ENCODE measurements at regions not wholly inside any gene's neighbourhood (a gene's known extent, or its start where the extent isn't known, plus 50 kb on each side); places are given as distances from the start of the nearest gene placed in this dataset.
"Not testable (repeated sequence)": the region's sequence is repeated elsewhere in the genome, so short reads cannot be mapped to it uniquely, and the experiment has no call there.

- TF ChIP-seq POLR2AphosphoS5 (IDR thresholded peaks at IDR 0.05; ENCODE audit: insufficient read depth in 1 of 2, low read depth in 1 of 2): no peak
- TF ChIP-seq CTCF (IDR thresholded peaks at IDR 0.05): no peak
- H3K9me3 ChIP-seq: no peaks in the 10 kb centered on the region
- no peaks in the 10 kb centered on the region for H3K4me1 ChIP-seq
- no peaks in the 10 kb centered on the region for H3K27me3 ChIP-seq
- intact Hi-C loops (cut with DNase I): no loop called here
- no peak overlapping the region for H3K4me3 ChIP-seq
- no peak for DNase-seq (ENCODE audit: extremely low spot score in 2 of 2)
- no peaks in the 10 kb centered on the region for H3K36me3 ChIP-seq
- H3K27ac ChIP-seq: no peak overlapping the region
These were observed 385.3 kb downstream of the PRELID2 start for GRCh38 chr5:145449794-145450193.

GRCh38 chr5:145446875-145447274, 388.3 kb downstream of the PRELID2 start:
- H3K27ac ChIP-seq; intact Hi-C loops (cut with DNase I); H3K4me3 ChIP-seq; H3K36me3 ChIP-seq; H3K9me3 ChIP-seq; DNase-seq (ENCODE audit: extremely low spot score in 2 of 2); H3K4me1 ChIP-seq; H3K27me3 ChIP-seq: not testable (repeated sequence)

- Histone ChIP-seq H3K27me3 (no peaks in the 10 kb centered on the region), H3K27ac (no peak overlapping the region), H3K4me3 (no peak overlapping the region), H3K9me3 (no peaks in the 10 kb centered on the region), H3K4me1 (no peaks in the 10 kb centered on the region), H3K36me3 (no peaks in the 10 kb centered on the region)
- intact Hi-C loops (cut with DNase I): no loop called here
- DNase-seq (ENCODE audit: extremely low spot score in 2 of 2): no peak
- no peak for TF ChIP-seq CTCF (IDR thresholded peaks at IDR 0.05)
- no peak for TF ChIP-seq POLR2AphosphoS5 (IDR thresholded peaks at IDR 0.05; ENCODE audit: insufficient read depth in 1 of 2, low read depth in 1 of 2)
- TF ChIP-seq POLR2A (IDR thresholded peaks at IDR 0.05): no peak
These were observed 388.7 kb downstream of the PRELID2 start for GRCh38 chr5:145446412-145446811.

- no peak overlapping the region for H3K27ac ChIP-seq
- intact Hi-C loops (cut with DNase I): no loop called here
- H3K4me3 ChIP-seq: no peak overlapping the region
- no peaks in the 10 kb centered on the region for H3K36me3 ChIP-seq
- no peaks in the 10 kb centered on the region for H3K9me3 ChIP-seq
- H3K4me1 ChIP-seq: no peaks in the 10 kb centered on the region
- no peak for DNase-seq (ENCODE audit: extremely low spot score in 2 of 2)
- H3K27me3 ChIP-seq: no peaks in the 10 kb centered on the region
- TF ChIP-seq POLR2AphosphoS5 (IDR thresholded peaks at IDR 0.05; ENCODE audit: insufficient read depth in 1 of 2, low read depth in 1 of 2): no peak
- TF ChIP-seq POLR2A (IDR thresholded peaks at IDR 0.05): no peak
- TF ChIP-seq CTCF (IDR thresholded peaks at IDR 0.05): no peak
These were observed 390.1 kb downstream of the PRELID2 start for GRCh38 chr5:145445027-145445426.

- no peak for DNase-seq (ENCODE audit: extremely low spot score in 2 of 2)
- Histone ChIP-seq H3K9me3 (no peaks in the 10 kb centered on the region), H3K27me3 (no peaks in the 10 kb centered on the region), H3K27ac (no peak overlapping the region), H3K4me1 (no peaks in the 10 kb centered on the region), H3K36me3 (no peaks in the 10 kb centered on the region), H3K4me3 (no peak overlapping the region)
- TF ChIP-seq POLR2AphosphoS5 (IDR thresholded peaks at IDR 0.05; ENCODE audit: insufficient read depth in 1 of 2, low read depth in 1 of 2) (no peak), POLR2A (IDR thresholded peaks at IDR 0.05) (no peak), CTCF (IDR thresholded peaks at IDR 0.05) (no peak)
- intact Hi-C loops (cut with DNase I): no loop called here
These were observed 391.2 kb downstream of the PRELID2 start for GRCh38 chr5:145443964-145444363.

- no peak overlapping the region for H3K27ac ChIP-seq
- intact Hi-C loops (cut with DNase I): no loop called here
- no peak overlapping the region for H3K4me3 ChIP-seq
- TF ChIP-seq POLR2A (IDR thresholded peaks at IDR 0.05) (no peak), POLR2AphosphoS5 (IDR thresholded peaks at IDR 0.05; ENCODE audit: insufficient read depth in 1 of 2, low read depth in 1 of 2) (no peak), CTCF (IDR thresholded peaks at IDR 0.05) (no peak)
- no peaks in the 10 kb centered on the region for H3K36me3 ChIP-seq
- no peaks in the 10 kb centered on the region for H3K9me3 ChIP-seq
- H3K4me1 ChIP-seq: no peaks in the 10 kb centered on the region
- no peak for DNase-seq (ENCODE audit: extremely low spot score in 2 of 2)
- no peaks in the 10 kb centered on the region for H3K27me3 ChIP-seq
These were observed 391.8 kb downstream of the PRELID2 start for GRCh38 chr5:145443366-145443765.

- DNase-seq (ENCODE audit: extremely low spot score in 2 of 2); H3K4me1 ChIP-seq; H3K27me3 ChIP-seq; intact Hi-C loops (cut with DNase I); H3K4me3 ChIP-seq; H3K36me3 ChIP-seq; H3K27ac ChIP-seq; H3K9me3 ChIP-seq: not testable (repeated sequence)
These were observed 392.5 kb downstream of the PRELID2 start for GRCh38 chr5:145442661-145443060.

Data from vagina (tissue), 2 donors.